OCI-LY7 (cell line): ENCODE measurements at regions not wholly inside any gene's neighbourhood (a gene's known extent, or its start where the extent isn't known, plus 50 kb on each side); places are given as distances from the start of the nearest gene placed in this dataset.

Experiments
- EZH2phosphoT487 ChIP-seq: fragments of 200-600 bp; sonication (generic); IDR thresholded peaks from 2 replicates; pipeline ENCODE4 v1.6.1; 2018; ENCODE audit warnings: low read depth, borderline replicate concordance, mild to moderate bottlenecking, mixed run types, antibody characterized with exemption, low read length, moderate library complexity, mixed read lengths
- TF ChIP-seq, protein P1 (sequence below): fragments of 200-600 bp; sonication (generic); conservative IDR thresholded peaks from 2 replicates; pipeline ENCODE4 v1.5.1; 2014; ENCODE audit warnings: mild to moderate bottlenecking, antibody characterized with exemption, low read length, moderate library complexity, mixed read lengths

DNA sequence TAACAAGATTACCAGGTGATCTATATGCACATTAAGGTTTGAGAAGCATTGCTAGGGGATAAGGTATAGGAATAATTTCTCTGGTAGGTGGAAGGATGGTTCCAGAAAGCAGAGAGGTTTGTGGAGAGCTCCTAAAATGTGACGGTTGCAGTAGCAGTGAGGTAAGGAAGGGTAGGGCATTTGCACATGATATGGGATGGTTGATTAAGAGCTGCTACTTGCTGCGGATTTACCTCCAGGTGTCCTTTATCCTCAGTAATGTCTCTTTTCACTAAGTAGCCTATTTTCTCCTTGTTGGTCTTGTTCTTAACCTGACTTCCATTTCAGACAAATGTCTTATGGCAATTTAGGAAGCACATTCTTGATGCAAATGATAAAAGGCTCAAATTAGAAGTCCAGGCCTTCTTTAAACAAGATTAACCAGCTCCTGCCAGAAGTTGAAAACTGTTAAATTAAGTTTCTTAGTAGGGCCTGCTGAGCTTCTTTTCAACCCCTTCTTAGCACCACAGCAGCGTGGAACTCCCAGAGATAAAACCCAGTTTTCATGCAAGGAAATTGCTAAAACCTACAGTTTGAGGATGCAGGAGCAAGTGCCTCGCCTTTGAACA, 231.1 kb upstream of the GADL1 start:
- TF ChIP-seq, protein P1, sequence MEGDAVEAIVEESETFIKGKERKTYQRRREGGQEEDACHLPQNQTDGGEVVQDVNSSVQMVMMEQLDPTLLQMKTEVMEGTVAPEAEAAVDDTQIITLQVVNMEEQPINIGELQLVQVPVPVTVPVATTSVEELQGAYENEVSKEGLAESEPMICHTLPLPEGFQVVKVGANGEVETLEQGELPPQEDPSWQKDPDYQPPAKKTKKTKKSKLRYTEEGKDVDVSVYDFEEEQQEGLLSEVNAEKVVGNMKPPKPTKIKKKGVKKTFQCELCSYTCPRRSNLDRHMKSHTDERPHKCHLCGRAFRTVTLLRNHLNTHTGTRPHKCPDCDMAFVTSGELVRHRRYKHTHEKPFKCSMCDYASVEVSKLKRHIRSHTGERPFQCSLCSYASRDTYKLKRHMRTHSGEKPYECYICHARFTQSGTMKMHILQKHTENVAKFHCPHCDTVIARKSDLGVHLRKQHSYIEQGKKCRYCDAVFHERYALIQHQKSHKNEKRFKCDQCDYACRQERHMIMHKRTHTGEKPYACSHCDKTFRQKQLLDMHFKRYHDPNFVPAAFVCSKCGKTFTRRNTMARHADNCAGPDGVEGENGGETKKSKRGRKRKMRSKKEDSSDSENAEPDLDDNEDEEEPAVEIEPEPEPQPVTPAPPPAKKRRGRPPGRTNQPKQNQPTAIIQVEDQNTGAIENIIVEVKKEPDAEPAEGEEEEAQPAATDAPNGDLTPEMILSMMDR = no peak
- TF ChIP-seq EZH2phosphoT487 = no peak
